ENCODE measurements at regions not wholly inside any gene's neighbourhood (a gene's known extent, or its start where the extent isn't known, plus 50 kb on each side); places are given as distances from the start of the nearest gene placed in this dataset.

DNA sequence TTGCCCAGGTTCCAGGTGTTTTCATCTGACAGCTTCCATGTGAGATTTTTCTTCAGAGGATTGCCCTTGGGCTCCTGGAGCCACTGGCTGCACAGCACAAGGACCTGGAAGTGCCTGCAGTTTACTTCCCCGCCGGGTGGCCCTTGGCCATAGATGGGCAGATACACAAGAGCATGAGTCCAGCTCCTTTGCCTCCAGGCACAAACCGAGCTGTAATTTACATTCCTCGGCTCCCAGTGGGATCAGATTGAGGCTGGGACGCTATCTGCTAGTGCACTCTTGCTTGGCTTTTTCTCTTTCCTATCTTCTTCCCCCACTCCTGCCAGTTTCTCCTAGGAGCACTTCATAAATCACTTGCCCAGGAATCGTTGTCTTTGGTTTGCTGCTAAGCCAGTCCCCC is 85.4 kb upstream of the RALY start:
- no peak for DNase-seq

DNA sequence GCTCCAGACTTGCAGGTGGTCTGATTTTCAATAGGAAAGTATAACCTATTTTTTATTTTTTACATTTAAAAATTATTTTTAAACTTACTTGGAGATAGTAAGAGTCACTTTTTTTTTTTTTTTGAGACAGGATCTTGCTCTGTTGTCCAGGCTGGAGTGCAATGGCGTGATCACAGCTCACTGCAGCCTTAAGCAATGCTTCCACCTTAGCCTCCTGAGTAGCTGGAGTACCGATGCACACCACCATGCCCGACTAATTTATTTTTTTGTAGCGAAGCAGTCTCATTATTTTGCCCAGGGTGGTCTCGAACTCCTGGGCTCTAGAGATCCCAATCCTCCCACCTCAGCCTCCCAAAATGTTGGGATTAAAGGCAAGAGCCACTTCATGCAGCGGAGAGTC is 84.8 kb upstream of the RALY start:
- DNase-seq, result no peak

DNA sequence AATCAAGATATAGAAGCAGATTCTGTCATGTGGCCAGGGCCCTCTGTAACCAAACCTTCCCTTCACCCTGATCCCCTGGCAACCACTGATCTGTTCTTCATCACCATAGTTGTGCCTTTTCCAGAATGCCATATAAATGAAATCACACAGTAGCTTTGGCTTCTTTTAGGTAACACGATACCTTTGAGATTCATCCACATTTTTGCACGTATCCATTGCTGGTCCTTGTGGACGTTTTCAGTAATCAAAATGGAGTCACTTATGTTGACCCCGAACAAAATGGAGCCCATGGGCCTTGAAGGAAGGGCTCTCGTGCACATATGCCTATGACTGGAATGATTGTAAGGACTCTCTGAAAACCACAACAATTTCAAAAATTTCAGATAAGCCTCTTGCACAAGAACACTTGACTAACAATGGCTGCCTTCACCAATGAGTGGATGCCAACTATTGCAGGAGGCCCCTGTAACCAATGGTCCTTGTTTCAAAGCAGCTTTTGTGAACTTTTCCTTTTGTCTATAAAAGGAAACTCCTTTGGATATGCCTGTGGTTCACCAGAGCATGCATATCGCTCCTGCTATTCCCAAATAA is 84.3 kb upstream of the RALY start:
- DNase-seq, result peak; percentile 85

DNA sequence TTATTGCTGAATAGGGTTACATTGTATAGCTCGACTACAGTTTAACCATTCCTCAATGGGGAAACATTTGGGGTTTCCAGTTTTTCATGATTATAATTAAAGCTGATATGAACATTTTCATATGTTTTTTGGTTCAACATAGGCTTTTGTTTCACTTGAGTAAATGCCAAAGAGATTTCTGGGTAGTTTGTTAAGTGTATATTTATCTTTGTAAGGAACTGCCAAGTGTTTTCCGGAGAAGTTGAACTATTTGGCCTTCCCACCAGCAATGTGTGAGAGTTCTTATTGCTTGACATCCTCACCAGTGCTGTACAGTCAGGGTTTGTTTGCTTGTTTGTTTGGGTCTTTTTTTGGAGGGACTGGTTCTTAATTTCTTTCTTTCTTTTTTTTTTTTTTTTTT is 83.7 kb upstream of the RALY start:
- no peak for DNase-seq

- DNase-seq, result no peak
Observed at GRCh38 chr20:33910529-33911327, 83.0 kb upstream of the RALY start.

- DNase-seq, result no peak
Observed at GRCh38 chr20:33914919-33915318, 78.8 kb upstream of the RALY start.

DNA sequence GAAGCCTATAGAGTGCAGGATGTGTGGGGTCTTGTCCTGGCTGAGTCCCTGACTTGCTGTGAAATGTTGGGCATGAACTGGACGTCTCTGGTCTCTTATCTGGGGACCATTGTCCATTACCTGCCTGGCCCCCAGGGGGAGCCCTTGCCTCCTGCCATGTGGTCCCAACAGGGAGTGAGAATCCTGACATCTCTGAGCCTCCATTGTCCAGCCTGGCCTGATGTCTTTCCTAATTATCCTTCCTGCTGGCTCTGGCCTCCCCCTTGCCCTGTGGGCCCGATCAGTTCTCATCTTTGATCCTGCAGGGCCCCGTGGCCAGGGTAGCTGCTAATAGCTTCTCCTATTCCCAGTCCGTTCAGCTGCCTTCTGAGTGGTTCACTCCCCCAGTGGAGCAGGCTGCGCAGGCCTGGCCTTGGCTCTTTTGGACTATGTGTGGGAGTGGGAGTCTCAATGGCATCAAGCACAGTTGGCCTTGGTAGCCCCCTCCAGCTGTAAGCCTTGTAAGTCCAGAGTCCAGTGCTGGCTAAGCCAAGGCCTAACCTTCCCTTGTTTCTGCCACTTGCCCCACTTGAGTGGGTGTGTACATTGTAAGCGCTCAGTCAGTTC is 77.9 kb upstream of the RALY start:
- DNase-seq, result no peak

DNA sequence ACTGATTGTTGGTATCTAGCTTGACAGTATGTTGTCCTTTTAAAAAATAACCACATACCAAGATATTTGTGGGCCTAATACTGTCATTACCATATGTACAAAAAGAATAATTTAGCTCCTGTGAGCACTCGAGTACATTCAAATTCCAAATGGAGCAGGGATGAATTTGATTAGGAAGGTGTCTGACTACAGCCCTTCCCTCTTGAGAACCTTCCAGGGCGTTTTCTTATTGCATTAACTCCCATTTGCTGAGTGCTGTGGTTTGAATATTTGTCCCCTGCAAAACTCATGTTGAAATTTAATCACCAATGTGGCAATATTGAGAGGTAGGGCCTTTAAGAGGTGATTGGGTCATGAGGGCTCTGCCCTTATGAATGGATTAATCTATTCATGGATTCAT is 76.9 kb upstream of the RALY start:
- no peak for DNase-seq

DNA sequence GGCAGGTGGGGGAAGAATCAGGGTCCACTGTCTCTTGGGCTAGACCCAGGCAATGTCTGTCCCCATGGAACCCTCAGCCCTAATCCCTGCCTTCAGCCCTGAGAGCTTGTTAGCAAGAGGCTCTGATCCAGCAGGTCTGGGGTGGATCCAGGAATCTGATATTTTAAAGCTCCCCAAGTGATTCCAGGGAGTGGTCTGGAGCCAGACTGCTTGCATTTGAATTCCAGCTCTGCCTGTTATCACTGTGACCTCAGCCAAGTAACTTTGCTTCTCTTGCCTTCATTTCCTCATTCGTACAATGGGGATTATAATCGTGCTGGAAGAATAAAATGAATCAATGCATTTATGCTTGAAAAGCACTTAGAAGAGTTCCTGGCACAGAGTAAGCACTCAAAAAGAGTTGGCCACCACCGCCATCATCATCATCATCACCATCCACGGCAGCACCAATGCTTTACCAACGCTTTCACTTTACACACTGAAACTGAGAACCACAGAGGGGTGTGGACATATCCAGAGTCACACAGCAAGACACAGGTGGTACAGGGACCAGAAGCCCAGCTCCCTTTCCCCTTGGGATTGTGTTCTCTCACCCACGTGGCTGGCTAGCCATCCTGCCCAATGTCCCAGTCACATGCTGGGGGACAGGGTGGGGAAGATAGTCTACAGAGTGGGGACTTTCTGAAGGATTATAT is 75.7 kb upstream of the RALY start:
- no peak for DNase-seq

- no peak for DNase-seq
Observed at GRCh38 chr20:33918662-33919061, 75.0 kb upstream of the RALY start.

- DNase-seq, result peak; percentile 88
Observed at GRCh38 chr20:33919653-33920052, 74.1 kb upstream of the RALY start.

DNA sequence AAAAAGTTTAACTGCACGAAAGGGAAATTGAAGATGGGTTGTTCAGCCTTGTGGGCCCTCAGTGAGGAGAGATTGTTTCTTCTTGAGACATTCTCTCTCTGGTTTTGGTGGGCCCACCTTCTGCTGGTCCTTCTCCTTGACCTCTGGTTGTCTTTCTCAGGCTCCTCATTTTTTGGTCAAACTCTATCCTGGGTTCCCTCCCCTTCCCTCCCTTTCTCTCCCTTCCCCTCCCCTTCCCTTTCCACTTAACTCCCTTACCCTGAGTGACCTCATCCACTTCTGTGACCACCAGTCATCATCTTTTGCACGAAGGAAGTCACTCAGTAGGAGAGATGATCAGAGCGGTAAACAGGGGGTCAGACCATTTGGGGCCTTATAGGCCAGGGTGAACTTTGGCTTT is 71.5 kb upstream of the RALY start:
- DNase-seq, result no peak

GRCh38 chr20:33923740-33924139 is 70.0 kb upstream of the RALY start:
- DNase-seq, result no peak

DNA sequence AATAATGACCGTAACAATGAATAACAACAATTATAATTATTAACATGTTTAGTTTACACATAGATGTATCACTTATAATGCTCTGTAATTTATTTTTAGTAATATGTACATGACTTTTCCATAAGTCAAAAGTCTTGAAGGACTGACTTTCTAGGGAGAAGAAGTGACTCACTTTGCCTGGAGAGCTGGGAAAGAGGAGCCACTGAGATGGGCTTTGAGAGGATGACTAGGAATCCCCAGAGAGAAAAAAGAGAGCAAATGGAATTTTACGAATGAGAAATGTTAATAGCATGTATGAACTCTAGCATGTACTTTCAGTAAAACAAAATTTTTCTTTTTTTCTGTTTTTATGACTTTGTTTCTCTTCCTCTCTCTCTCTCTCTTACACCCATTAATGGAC is 67.8 kb upstream of the RALY start:
- no peak for DNase-seq

DNA sequence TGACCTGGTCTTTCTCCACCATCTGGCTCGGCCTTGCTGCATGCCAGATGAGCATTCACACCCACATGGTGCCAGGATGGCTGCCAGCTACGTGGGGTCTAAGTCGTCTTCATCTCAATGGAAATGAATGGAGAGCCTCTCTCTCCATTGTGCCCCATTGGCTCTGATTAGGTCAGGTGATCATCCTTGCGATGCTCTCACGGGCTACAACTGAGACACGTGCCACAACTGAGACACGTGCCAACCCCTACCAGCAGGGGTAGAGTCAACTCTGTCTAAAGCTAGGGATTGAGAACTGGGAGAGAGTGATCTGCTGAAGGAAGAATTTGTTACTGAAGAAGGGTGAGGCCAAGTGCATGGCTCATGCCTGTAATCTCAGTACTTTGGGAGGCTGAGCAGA is 67.3 kb upstream of the RALY start:
- no peak for DNase-seq

- DNase-seq, result no peak
Observed at GRCh38 chr20:33927724-33928123, 66.0 kb upstream of the RALY start.

DNA sequence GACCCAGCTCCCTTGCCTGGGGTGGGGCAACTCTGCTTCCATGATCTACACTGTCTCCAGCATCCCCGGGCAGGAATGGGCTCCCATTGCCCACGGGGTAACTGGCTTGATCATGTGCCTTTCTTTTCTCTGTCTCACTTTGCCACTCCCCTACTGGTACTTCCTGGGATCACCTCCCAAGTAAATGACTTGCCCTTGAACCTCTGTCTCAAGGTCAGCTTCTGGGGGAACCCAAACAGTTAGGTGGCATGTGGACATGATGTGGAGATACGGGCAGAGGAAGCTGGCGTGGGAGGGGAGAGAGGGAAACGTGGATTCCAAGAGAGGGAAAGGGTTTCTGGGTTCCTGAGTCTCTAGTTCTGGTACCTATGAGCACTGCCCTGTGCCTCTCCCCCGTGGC is 63.8 kb upstream of the RALY start:
- DNase-seq, result no peak

GRCh38 chr20:33933469-33933909 is 60.2 kb upstream of the RALY start:
- DNase-seq, result peak; percentile 75

DNA sequence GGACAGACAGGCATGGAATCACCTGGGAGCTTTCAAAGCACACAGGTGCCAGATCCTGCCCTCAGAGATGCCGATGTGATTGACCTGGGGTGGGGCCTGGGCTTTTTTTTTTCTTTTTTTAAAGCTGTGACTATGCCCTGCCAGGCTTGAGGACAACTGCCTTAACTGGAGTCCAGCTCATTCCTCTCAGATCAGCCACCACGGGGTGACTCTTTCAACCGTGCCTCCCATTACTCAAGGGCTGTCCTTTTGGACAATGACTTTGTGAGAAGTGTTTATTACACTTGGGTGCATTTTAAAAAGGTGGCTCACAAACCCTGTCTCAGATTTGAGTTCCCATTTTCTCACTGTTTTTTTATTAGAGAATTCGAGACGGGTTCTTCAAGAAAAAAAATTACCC is 57.1 kb upstream of the RALY start:
- DNase-seq, result no peak

GRCh38 chr20:33939031-33939430 is 54.7 kb upstream of the RALY start:
- peak; percentile 44 for DNase-seq

GRCh38 chr20:33940666-33941065 is 53.0 kb upstream of the RALY start:
- no peak for DNase-seq
